ENCODE measurements at regions not wholly inside any gene's neighbourhood (a gene's known extent, or its start where the extent isn't known, plus 50 kb on each side); places are given as distances from the start of the nearest gene placed in this dataset.

GRCh38 chr5:93665648-93666047, 75.8 kb downstream of the POU5F2 start:
- Histone ChIP-seq H3K27me3 (no peaks in the 10 kb centered on the region), H3K4me1 (ENCODE audit: insufficient read depth) (no peaks in the 10 kb centered on the region), H3K27ac (no peak overlapping the region), H3K9me3 (no peaks in the 10 kb centered on the region), H3K36me3 (no peaks in the 10 kb centered on the region), H3K4me3 (no peak overlapping the region)
- WGBS, 3 donors: 74 to 79% (median 76%) methylated on average over 7 of the region's 7 CpGs
- intact Hi-C loops (cut with DNase I): no loop called here
- TF ChIP-seq EP300 (IDR thresholded peaks at IDR 0.05) (no peak), CTCF (IDR thresholded peaks at IDR 0.05) (no peak), POLR2A (IDR thresholded peaks at IDR 0.05) (no peak)
- no peak for DNase-seq

GRCh38 chr5:93660677-93661076, 77.7 kb downstream of the NR2F1 start:
- H3K27ac ChIP-seq: no peak overlapping the region
- TF ChIP-seq CTCF (IDR thresholded peaks at IDR 0.05): no peak
- no peak for TF ChIP-seq EP300 (IDR thresholded peaks at IDR 0.05)
- TF ChIP-seq POLR2A (IDR thresholded peaks at IDR 0.05): no peak
- no peak overlapping the region for H3K4me3 ChIP-seq
- H3K4me1 ChIP-seq (ENCODE audit: insufficient read depth): no peaks in the 10 kb centered on the region
- DNase-seq: no peak
- H3K9me3 ChIP-seq: no peaks in the 10 kb centered on the region
- 53 to 72% (median 60%) methylated on average over 1 of the region's 1 CpG for WGBS, 3 donors
- no peaks in the 10 kb centered on the region for H3K27me3 ChIP-seq
- intact Hi-C loops (cut with DNase I): no loop called here
- H3K36me3 ChIP-seq: no peaks in the 10 kb centered on the region

- no peak overlapping the region for H3K4me3 ChIP-seq
- H3K4me1 ChIP-seq (ENCODE audit: insufficient read depth): no peaks in the 10 kb centered on the region
- no peaks in the 10 kb centered on the region for H3K27me3 ChIP-seq
- no peaks in the 10 kb centered on the region for H3K9me3 ChIP-seq
- H3K36me3 ChIP-seq: no peaks in the 10 kb centered on the region
- intact Hi-C loops (cut with DNase I): no loop called here
- no peak for DNase-seq
- no peak overlapping the region for H3K27ac ChIP-seq
- TF ChIP-seq POLR2A (IDR thresholded peaks at IDR 0.05) (no peak), EP300 (IDR thresholded peaks at IDR 0.05) (no peak), CTCF (IDR thresholded peaks at IDR 0.05) (no peak)
These were observed 75.0 kb downstream of the NR2F1 start for GRCh38 chr5:93658044-93658443.

- Histone ChIP-seq H3K4me3 (no peak overlapping the region), H3K9me3 (no peaks in the 10 kb centered on the region), H3K36me3 (no peaks in the 10 kb centered on the region), H3K27ac (no peak overlapping the region), H3K27me3 (no peaks in the 10 kb centered on the region), H3K4me1 (ENCODE audit: insufficient read depth) (no peaks in the 10 kb centered on the region)
- no peak for TF ChIP-seq POLR2A (IDR thresholded peaks at IDR 0.05)
- no peak for DNase-seq
- intact Hi-C loops (cut with DNase I): no loop called here
- 83 to 93% (median 87%) methylated on average over 2 of the region's 2 CpGs for WGBS, 3 donors
These were observed 71.7 kb downstream of the NR2F1 start for GRCh38 chr5:93654676-93655075.

- intact Hi-C loops (cut with DNase I): no loop called here
- Histone ChIP-seq H3K27me3 (no peaks in the 10 kb centered on the region), H3K4me3 (no peak overlapping the region), H3K4me1 (ENCODE audit: insufficient read depth) (no peaks in the 10 kb centered on the region), H3K9me3 (no peaks in the 10 kb centered on the region), H3K27ac (no peak overlapping the region), H3K36me3 (no peaks in the 10 kb centered on the region)
- TF ChIP-seq EP300 (IDR thresholded peaks at IDR 0.05) (no peak), CTCF (IDR thresholded peaks at IDR 0.05) (no peak), POLR2A (IDR thresholded peaks at IDR 0.05) (no peak)
- DNase-seq: no peak
- 96 to 99% (median 98%) methylated on average over 1 of the region's 1 CpG for WGBS, 3 donors
These were observed 70.7 kb downstream of the NR2F1 start for GRCh38 chr5:93653716-93654115.

All from ovary (tissue), 7 donors.